HG02981 (cell line): ENCODE measurements at regions not wholly inside any gene's neighbourhood (a gene's known extent, or its start where the extent isn't known, plus 50 kb on each side); places are given as distances from the start of the nearest gene placed in this dataset.
"Not testable (repeated sequence)": the region's sequence is repeated elsewhere in the genome, so short reads cannot be mapped to it uniquely, and the experiment has no call there.

Experiments used
- ATAC-seq: cut with Tn5 transposase; IDR thresholded peaks from one replicate; pipeline ENCODE4 v1.9.1; 2021; ENCODE audit warnings: mild to moderate bottlenecking, moderate library complexity; ENCODE audit not compliant: unreplicated experiment

DNA sequence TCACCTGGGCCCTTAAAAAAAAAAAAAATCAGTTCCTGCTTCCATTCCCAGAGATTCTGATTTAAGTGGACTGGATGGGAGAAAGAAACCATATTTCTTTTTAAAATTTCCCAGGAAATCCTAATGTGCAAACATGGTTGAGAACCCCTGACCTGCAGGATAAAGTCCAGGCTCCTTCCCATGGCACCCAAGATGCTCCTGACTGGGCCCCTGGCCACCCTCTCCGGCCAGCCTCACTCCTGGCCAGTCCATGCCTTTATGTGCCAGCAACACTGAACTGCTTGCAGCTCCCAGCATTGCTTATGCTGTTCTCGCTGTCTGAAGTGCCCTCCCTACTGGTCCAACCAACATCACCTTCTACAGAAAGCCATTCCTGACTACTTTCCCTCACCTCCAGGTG lies 93.9 kb downstream of the TEX35 start:
- no peak for ATAC-seq

GRCh38 chr1:178607718-178608408 lies 95.0 kb downstream of the TEX35 start:
- peak; percentile 51 for ATAC-seq

DNA sequence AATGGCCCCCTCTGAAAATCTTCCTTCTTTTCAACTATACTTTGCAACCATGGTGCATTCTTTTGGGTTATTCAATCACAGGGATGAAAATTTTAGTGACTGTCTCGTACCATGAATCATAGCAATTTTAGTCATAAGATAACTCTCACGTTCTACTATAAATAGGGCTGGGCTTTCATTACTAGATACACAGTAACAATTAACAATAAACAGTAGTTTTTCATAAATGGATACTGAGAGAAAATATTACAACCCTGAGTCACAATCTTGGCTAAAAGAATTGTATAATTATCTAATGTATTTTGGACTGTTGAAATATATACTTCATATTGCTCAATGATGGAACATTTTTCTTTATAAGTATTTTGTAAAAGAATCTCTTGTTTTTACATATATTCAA lies 96.1 kb downstream of the TEX35 start:
- peak; percentile 20 for ATAC-seq

DNA sequence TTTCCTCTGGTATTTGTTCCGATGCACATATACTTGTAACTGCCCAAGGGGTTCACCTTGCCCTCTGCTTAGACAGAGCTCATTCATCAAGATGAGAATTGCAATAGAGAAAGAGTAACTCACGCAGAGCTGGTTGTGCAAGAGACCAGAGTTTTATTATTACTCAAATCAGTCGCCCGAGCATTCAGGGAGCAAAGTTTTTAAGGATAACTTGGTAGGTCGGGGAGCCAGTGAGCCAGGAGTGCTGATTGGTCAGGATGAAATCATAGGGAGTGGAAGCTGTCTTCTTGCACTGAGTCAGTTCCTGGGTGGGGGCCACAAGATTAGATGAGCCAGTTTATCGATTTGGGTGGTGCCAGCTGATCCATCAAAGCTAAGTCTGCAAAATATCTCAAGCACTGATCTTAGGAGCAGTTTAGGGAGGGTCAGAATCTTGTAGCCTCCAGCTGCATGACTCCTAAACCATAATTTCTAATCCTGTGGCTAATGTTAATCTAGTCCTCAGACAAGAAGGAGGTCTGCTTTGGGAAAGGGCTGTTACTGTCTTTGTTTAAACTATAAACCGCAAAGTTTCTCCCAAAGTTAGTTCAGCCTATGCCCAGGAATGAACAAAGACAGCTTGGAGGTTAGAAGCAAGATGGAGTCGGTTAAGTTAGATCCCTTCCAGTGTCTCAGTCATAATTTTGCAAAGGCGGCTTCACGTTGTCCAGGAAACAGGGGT lies 97.9 kb downstream of the TEX35 start:
- not testable (repeated sequence) for ATAC-seq

DNA sequence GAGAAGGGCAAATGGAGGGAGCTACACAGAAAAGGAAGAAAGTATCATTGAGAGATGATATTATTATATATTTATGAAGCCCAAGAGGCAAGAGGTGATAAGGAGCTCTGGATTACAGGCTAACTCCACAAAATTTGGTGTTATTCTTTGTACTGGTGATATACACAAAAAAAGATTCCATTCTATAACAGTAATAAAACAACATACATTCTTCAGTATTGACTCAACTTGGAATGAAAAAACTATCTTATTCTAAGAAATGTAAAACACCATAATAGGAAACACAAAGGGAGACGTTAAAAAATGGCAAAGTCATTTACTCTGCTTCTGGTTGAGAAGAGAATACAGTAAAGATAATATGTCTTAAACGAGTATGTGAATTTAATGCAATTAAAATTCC lies 99.4 kb downstream of the TEX35 start:
- no peak for ATAC-seq

- no peak for ATAC-seq
These were observed 100.5 kb downstream of the TEX35 start for GRCh38 chr1:178613271-178613945.

DNA sequence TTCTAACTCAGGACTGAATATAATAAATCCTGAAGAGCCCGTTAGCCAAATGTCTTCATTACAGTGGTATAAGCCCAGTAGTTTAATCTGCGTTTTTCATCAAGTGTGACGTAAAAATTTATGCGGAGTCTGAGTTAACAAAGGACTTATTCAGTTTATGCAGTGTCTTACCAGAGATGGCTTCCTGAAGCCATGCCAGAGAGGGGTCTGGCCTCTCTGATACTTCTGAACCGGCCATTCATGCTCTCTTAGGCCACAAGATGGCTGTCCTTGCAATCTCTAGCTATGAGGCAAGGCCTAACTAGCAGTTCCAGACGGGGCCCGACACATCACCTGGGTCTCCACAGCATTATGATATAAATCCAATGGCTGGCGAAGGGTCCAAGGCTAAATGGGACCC lies 101.4 kb downstream of the TEX35 start:
- ATAC-seq: no peak

GRCh38 chr1:178619042-178619927 lies 105.8 kb upstream of the RALGPS2 start:
- no peak for ATAC-seq

GRCh38 chr1:178620584-178621475 lies 104.2 kb upstream of the RALGPS2 start:
- ATAC-seq: no peak

- ATAC-seq: no peak
These were observed 103.2 kb upstream of the RALGPS2 start for GRCh38 chr1:178621822-178622221.

DNA sequence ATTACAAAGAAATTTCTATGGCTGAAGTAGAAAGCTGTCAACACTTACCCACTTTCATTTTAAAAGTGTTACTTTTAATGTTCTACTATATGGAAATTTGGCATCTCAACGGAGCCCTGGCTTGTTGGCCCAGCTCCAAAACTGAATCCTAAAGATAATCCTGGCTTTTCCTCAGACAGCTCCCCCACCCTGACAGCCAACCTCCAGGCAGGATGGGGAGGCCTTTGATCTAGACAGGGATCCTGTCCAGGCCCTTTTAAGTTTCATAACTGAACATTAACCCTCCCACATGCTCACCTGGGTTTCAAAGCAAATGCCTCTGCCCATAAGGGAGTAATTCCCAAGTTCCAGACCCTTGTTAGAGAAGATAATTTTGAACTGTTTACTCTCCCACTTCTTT lies 99.3 kb upstream of the RALGPS2 start:
- ATAC-seq: no peak

GRCh38 chr1:178627037-178627436 lies 98.0 kb upstream of the RALGPS2 start:
- no peak for ATAC-seq

- ATAC-seq: no peak
These were observed 96.3 kb upstream of the RALGPS2 start for GRCh38 chr1:178628637-178629251.

DNA sequence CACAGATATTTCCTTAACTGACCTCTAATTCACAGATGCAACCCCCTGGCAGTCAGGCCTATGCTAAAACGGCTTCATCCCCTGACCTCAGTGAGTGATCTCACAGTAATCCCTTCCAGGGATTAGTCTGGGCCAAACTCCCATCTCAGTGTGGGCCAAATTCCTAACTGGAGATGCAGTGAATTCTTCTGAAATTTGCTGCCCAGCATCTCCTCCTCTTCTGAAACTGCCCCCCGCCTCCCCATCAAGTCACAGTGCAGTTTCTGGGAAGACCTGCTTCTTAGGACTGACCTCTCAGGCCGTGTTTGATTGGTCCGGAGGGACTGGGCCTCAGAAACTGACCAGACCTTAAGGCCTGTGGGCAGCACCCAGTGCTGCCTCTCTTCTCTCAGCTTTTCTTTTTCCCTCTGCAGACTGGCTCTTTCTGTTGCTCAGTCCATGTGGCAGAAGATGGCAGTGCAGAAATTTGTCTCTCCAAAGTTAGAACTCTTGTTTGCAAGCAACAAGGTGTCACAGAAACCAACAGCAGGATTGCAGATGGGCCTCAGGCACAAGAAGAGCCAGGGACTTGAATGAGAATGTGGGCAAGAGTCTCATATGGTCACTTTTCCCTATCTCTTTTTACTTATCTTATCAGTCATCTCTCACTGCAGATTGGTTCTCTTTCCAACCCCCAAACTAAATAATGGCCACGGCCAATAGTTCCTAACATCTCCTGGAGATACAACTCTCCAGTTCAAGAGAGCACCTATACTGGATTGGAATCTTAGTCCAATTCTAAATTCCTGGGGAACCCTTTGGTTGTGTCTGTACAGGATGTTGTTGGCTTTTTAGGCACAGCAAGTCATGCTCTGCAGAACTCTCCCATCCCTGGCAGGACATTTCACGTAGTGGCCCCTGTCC lies 95.5 kb upstream of the RALGPS2 start:
- no peak for ATAC-seq

GRCh38 chr1:178630417-178630816 lies 94.6 kb upstream of the RALGPS2 start:
- ATAC-seq: no peak

DNA sequence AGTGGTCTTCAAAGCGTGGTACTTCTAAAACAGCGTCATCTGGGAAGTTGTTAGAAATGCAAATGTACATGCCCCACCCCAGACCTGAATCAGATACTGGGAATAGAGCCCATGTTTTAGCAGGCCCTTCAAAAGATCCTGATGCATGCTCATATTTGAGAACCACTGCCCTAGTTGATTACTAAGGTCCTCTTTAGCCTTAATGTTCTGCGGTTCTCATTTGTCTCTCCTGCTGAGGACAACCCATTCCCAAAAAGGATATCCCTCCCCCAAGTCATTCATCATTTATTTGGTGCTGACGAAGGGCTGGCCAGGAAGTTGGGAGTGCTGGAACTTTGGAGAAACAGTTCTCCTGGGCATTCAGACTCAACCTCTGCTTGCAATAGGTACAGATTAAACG lies 92.4 kb upstream of the RALGPS2 start:
- ATAC-seq: no peak

DNA sequence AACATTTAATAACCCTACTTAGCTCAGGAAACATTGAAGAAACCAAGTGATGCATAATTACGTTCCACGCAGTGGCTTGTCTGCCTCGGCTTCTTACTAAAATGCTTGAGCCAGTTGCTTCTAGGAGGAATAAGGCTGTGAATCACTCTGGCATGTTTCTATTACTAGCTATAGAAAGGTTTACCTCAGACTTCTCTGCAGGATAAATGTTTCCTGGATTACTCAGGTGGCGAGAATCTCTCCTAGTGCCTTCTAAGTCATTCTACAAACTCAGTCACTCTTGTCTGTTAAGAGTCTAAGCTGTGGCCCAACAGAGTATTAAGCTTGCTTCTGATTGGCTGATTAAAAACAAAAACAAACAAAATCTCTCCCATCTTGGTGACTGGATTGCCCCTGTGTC lies 92.0 kb upstream of the RALGPS2 start:
- ATAC-seq: no peak

DNA sequence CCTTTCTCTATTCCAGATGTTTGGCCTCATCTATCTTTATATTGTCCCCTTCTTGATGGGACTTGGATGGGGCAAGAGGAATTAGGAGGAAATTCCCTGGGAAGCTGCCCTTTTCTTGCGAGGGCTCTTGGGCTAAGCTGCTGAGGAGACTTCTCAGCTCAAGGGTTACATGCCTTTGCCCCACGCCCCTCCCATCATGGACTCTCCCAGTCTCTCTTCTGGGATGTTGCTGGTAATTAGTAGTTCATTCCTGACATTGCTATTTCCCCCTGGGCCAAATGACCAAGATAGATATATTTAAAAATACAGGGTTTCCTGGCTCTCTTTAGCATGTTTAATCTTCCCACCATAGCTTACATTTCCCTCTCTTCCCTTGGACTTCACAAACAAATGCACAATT lies 90.6 kb upstream of the RALGPS2 start:
- no peak for ATAC-seq

DNA sequence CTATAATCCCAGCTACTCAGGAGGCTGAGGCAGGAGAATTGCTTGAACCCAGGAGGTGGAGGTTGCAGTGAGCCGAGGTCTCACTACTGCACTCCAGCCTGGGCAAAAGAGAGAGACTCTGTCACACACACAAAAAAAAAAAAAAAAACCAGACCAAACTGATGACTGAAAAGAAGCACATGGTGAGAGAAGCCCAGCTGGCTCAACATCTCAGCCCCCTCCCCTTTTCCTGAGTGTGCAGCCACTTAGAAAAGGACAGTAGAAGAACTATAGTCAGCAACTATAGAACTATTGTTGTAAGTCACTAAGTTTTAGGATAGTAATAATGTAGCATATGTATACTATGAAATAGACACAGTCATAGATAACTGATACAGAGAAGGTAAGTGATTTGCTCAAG lies 87.2 kb upstream of the RALGPS2 start:
- ATAC-seq: no peak
